Neural cell (in vitro differentiated cells): ENCODE measurements at regions not wholly inside any gene's neighbourhood (a gene's known extent, or its start where the extent isn't known, plus 50 kb on each side); places are given as distances from the start of the nearest gene placed in this dataset.

Experiments used
- POLR2AphosphoS5 ChIP-seq: IDR thresholded peaks from 2 replicates; pipeline ENCODE4 v1.6.1; 2012
- TF ChIP-seq, protein P1 (sequence below): fragments of 450-650 bp; IDR thresholded peaks from 2 replicates; pipeline ENCODE4 v1.5.1; 2014; ENCODE audit warnings: antibody characterized with exemption, mild to moderate bottlenecking, moderate library complexity; ENCODE audit not compliant: poor library complexity, severe bottlenecking
- TF ChIP-seq, protein P2 (sequence below): IDR thresholded peaks from 2 replicates; pipeline ENCODE4 v1.6.1; 2012; ENCODE audit warnings: borderline replicate concordance

DNA sequence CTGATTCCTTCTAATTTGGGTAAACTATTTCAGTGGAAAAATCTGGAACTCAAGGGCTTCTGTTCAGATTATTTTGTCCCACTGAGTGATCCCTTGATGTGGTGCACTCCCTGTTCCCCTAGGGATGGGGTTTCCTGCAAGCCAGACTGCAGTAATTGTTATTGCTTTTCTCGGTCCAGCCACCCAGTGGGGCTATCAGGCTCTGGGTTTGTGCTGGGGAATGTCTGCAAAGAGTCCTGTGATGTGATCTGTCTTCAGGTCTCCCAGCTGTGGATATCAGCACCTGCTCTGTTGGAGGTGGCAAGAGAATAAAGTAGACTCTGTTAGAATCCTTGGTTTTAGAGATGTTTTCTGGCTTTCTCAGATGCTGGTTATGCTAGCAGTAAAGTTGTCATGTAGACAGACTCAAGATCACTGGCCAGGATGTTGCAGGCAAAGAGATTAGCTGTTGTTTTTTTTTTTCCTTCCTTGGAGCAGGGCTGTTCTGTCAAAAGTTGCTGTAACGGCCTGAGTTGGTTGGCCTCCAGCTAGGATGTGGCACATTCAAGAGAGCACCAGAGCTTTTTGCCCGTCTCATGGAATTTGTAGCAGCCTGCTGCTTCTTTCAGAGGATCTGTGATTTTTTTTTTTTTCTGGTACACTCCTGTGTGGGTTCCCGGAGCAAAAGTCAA lies 1314.0 kb downstream of the PCDH19 start:
- TF ChIP-seq, protein P1, sequence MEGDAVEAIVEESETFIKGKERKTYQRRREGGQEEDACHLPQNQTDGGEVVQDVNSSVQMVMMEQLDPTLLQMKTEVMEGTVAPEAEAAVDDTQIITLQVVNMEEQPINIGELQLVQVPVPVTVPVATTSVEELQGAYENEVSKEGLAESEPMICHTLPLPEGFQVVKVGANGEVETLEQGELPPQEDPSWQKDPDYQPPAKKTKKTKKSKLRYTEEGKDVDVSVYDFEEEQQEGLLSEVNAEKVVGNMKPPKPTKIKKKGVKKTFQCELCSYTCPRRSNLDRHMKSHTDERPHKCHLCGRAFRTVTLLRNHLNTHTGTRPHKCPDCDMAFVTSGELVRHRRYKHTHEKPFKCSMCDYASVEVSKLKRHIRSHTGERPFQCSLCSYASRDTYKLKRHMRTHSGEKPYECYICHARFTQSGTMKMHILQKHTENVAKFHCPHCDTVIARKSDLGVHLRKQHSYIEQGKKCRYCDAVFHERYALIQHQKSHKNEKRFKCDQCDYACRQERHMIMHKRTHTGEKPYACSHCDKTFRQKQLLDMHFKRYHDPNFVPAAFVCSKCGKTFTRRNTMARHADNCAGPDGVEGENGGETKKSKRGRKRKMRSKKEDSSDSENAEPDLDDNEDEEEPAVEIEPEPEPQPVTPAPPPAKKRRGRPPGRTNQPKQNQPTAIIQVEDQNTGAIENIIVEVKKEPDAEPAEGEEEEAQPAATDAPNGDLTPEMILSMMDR, result no peak
- TF ChIP-seq, protein P2, sequence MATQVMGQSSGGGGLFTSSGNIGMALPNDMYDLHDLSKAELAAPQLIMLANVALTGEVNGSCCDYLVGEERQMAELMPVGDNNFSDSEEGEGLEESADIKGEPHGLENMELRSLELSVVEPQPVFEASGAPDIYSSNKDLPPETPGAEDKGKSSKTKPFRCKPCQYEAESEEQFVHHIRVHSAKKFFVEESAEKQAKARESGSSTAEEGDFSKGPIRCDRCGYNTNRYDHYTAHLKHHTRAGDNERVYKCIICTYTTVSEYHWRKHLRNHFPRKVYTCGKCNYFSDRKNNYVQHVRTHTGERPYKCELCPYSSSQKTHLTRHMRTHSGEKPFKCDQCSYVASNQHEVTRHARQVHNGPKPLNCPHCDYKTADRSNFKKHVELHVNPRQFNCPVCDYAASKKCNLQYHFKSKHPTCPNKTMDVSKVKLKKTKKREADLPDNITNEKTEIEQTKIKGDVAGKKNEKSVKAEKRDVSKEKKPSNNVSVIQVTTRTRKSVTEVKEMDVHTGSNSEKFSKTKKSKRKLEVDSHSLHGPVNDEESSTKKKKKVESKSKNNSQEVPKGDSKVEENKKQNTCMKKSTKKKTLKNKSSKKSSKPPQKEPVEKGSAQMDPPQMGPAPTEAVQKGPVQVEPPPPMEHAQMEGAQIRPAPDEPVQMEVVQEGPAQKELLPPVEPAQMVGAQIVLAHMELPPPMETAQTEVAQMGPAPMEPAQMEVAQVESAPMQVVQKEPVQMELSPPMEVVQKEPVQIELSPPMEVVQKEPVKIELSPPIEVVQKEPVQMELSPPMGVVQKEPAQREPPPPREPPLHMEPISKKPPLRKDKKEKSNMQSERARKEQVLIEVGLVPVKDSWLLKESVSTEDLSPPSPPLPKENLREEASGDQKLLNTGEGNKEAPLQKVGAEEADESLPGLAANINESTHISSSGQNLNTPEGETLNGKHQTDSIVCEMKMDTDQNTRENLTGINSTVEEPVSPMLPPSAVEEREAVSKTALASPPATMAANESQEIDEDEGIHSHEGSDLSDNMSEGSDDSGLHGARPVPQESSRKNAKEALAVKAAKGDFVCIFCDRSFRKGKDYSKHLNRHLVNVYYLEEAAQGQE, result no peak
- no peak for TF ChIP-seq POLR2AphosphoS5
